Natural killer cell (primary cell): ENCODE measurements at regions not wholly inside any gene's neighbourhood (a gene's known extent, or its start where the extent isn't known, plus 50 kb on each side); places are given as distances from the start of the nearest gene placed in this dataset.

Experiments used
- ATAC-seq, 3 donors: fragments of 150-1000 bp in 2 of 3; fragments of 200-7000 bp in 1 of 3; cut with Tn5 transposase; 1 replicate in 1 of 3; 2 replicates in 2 of 3; pipeline ENCODE4 v1.10.0; 2021; ENCODE audit warnings: mild to moderate bottlenecking in 2 of 3, moderate library complexity in 2 of 3
- DNase-seq, 2 donors: peaks; one replicate each; pipeline versions ENCODE4 v3.0.0 to v3.0.0-alpha.2; 2013 to 2021; ENCODE audit warnings: mixed read lengths in 1 of 2
- H3K27ac ChIP-seq: one replicate; pipeline ENCODE4 v1.5.1; 2013; ENCODE audit warnings: mild to moderate bottlenecking, low read length
- H3K27me3 ChIP-seq: one replicate; pipeline ENCODE4 v1.6.1; 2013; ENCODE audit warnings: low read length; ENCODE audit not compliant: control insufficient read depth, insufficient read depth
- H3K36me3 ChIP-seq: one replicate; pipeline ENCODE4 v1.6.1; 2013; ENCODE audit warnings: low read length; ENCODE audit not compliant: control insufficient read depth, insufficient read depth
- H3K4me1 ChIP-seq: one replicate; pipeline ENCODE4 v1.6.1; 2013; ENCODE audit warnings: low read length; ENCODE audit not compliant: control insufficient read depth, insufficient read depth
- H3K4me3 ChIP-seq: one replicate; pipeline ENCODE4 v1.5.1; 2013; ENCODE audit warnings: low read length
- H3K9me3 ChIP-seq: one replicate; pipeline ENCODE4 v1.6.1; 2013; ENCODE audit warnings: low read length; ENCODE audit not compliant: control insufficient read depth, insufficient read depth
- H3K27ac Mint-ChIP-seq, 2 donors: one replicate each; pipeline ENCODE4 v1.8.0; 2022; ENCODE audit warnings: mild to moderate bottlenecking in 2 of 2, mixed read lengths in 2 of 2, moderate library complexity in 1 of 2
- H3K27me3 Mint-ChIP-seq, 2 donors: one replicate each; pipeline ENCODE4 v1.8.0; 2022; ENCODE audit warnings: low read depth in 2 of 2, mixed read lengths in 2 of 2
- H3K36me3 Mint-ChIP-seq: one replicate; pipeline ENCODE4 v1.8.0; 2022; ENCODE audit warnings: mixed read lengths
- H3K4me1 Mint-ChIP-seq, 2 donors: one replicate each; pipeline ENCODE4 v1.8.0; 2022; ENCODE audit warnings: mixed read lengths in 2 of 2
- H3K4me3 Mint-ChIP-seq: one replicate; pipeline ENCODE4 v1.8.0; 2022; ENCODE audit warnings: mild to moderate bottlenecking, moderate library complexity, mixed read lengths
- H3K9me3 Mint-ChIP-seq, 2 donors: one replicate each; pipeline ENCODE4 v1.8.0; 2022; ENCODE audit warnings: mixed read lengths in 2 of 2
- WGBS: methylation state at CpG from one replicate; pipeline ENCODE4 v1.1.7; 2013; ENCODE audit warnings: missing lambda C conversion rate; ENCODE audit not compliant: insufficient coverage; 5-methylcytosine and 5-hydroxymethylcytosine counted together
- intact Hi-C: fragments of 100-400 bp; cut with micrococcal nuclease; formaldehyde crosslinking; loops from one replicate; pipeline ENCODE4 v1.14.2; 2022
- TF ChIP-seq, protein P1 (sequence below): fragments of 200-600 bp; IDR thresholded peaks from one replicate; pipeline ENCODE4 v1.8.0; 2022; ENCODE audit warnings: antibody characterized with exemption

DNA sequence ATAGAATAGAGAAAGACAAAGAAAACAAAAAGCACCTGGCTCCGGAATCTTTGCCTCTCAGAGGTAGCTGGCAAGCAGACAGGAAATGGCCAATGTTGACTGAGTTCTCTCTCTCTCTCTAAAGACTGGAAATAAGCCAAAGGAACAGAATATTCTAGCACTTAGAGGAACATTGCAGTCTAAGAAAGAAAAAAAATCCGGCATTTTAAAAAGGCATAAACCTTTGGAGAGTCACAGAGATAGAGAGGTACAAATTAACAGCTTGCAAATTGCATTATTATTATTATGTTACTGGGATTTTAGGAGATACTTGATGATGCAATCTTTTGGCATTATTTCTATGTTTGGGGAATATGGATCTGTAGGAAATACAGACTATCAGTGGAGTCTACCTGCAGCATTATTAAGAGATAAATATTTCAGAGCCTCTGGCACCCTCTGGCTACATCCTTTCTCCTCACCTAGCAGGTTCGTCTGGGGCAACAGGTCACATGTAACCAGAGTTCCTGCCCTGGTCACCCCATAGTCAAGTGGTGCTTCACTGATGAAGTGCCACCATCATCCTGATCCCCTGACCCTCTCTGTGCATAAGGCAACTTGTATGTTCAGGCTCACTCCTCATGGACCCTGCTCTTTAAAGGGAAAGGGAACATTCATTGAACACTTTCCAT is 318.9 kb upstream of the ACVR2A start:
- Mint-ChIP-seq H3K4me1 (peaks cover 14 to 18% of the 10 kb centered on the region in 2 donors), H3K9me3 (no peaks in the 10 kb centered on the region), H3K27ac (no peak overlapping the region), H3K4me3 (no peak overlapping the region), H3K27me3 (peaks cover 0 to 2% of the 10 kb centered on the region in 2 donors), H3K36me3 (peaks cover 6% of the 10 kb centered on the region)
- no peak for ATAC-seq
- no peak overlapping the region for H3K4me3 ChIP-seq
- intact Hi-C loops, result no loop called here
- 25% methylated on average over 2 of the region's 3 CpGs for WGBS
- H3K27me3 ChIP-seq, result no peaks in the 10 kb centered on the region
- no peaks in the 10 kb centered on the region for H3K36me3 ChIP-seq
- TF ChIP-seq, protein P1, sequence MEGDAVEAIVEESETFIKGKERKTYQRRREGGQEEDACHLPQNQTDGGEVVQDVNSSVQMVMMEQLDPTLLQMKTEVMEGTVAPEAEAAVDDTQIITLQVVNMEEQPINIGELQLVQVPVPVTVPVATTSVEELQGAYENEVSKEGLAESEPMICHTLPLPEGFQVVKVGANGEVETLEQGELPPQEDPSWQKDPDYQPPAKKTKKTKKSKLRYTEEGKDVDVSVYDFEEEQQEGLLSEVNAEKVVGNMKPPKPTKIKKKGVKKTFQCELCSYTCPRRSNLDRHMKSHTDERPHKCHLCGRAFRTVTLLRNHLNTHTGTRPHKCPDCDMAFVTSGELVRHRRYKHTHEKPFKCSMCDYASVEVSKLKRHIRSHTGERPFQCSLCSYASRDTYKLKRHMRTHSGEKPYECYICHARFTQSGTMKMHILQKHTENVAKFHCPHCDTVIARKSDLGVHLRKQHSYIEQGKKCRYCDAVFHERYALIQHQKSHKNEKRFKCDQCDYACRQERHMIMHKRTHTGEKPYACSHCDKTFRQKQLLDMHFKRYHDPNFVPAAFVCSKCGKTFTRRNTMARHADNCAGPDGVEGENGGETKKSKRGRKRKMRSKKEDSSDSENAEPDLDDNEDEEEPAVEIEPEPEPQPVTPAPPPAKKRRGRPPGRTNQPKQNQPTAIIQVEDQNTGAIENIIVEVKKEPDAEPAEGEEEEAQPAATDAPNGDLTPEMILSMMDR, result no peak
- peak in 1 of 2 donors; percentile 15 for DNase-seq
- H3K27ac ChIP-seq, result no peak overlapping the region
- H3K9me3 ChIP-seq, result no peaks in the 10 kb centered on the region
- peaks cover 3% of the 10 kb centered on the region for H3K4me1 ChIP-seq

DNA sequence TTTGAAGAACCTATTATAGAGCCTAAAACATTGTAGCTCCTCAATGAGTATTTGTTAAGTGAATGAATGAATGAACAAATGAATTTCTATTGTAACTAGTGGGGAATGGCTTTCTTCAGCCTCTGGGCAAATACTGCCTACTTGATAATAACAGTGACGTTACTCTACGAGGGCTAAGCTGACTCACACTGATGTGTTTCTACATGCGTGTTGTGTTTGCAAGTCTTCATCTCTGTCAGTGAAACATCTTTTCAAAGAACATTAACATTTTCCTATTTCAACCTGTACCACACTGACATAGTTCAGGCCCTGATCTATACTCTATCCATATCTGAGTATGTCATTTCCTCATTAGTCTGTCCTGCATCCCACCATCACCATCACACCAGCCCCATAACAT is 319.9 kb upstream of the ACVR2A start:
- no peak for DNase-seq
- Mint-ChIP-seq H3K36me3 (peaks cover under 1% of the 10 kb centered on the region), H3K4me1 (peaks cover 20 to 25% of the 10 kb centered on the region in 2 donors), H3K27me3 (peaks cover 0 to 6% of the 10 kb centered on the region in 2 donors), H3K4me3 (no peak overlapping the region), H3K9me3 (no peaks in the 10 kb centered on the region), H3K27ac (no peak overlapping the region)
- Histone ChIP-seq H3K9me3 (no peaks in the 10 kb centered on the region), H3K27me3 (no peaks in the 10 kb centered on the region), H3K27ac (no peak overlapping the region), H3K4me3 (no peak overlapping the region), H3K36me3 (no peaks in the 10 kb centered on the region), H3K4me1 (peaks cover 3% of the 10 kb centered on the region)
- intact Hi-C loops, result no loop called here
- ATAC-seq, result no peak
- 77% methylated on average over 3 of the region's 3 CpGs for WGBS
- TF ChIP-seq, protein P1, result no peak

DNA sequence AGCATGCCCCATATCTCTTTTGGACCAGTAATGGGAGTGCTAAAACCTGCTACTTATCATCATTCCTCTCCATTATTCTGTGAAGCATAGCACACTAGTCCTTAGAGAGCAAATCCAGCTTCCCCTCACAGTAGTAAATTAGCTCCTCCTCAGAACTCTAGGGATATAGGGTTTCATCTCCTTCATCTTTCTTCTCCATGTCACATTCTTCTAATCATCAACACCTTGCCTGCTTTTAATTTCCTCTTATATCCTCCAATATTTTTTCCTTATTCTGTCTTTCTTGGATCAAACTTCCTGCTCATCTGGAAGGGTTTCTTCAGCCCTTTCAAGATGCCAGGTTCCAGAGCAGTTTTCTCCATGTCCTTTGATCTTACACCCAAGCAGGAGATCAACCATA is 321.4 kb upstream of the ACVR2A start:
- peaks cover 0 to 6% of the 10 kb centered on the region in 2 donors for H3K27me3 Mint-ChIP-seq
- ATAC-seq, result no peak
- no peaks in the 10 kb centered on the region for H3K9me3 Mint-ChIP-seq
- H3K36me3 ChIP-seq, result no peaks in the 10 kb centered on the region
- TF ChIP-seq, protein P1, result no peak
- intact Hi-C loops, result no loop called here
- no peak overlapping the region for H3K27ac Mint-ChIP-seq
- H3K4me3 Mint-ChIP-seq, result no peak overlapping the region
- H3K4me3 ChIP-seq, result no peak overlapping the region
- peaks cover 20 to 25% of the 10 kb centered on the region in 2 donors for H3K4me1 Mint-ChIP-seq
- no peaks in the 10 kb centered on the region for H3K36me3 Mint-ChIP-seq
- peaks cover 3% of the 10 kb centered on the region for H3K4me1 ChIP-seq
- no peaks in the 10 kb centered on the region for H3K9me3 ChIP-seq
- H3K27me3 ChIP-seq, result no peaks in the 10 kb centered on the region
- no peak for DNase-seq
- H3K27ac ChIP-seq, result no peak overlapping the region

DNA sequence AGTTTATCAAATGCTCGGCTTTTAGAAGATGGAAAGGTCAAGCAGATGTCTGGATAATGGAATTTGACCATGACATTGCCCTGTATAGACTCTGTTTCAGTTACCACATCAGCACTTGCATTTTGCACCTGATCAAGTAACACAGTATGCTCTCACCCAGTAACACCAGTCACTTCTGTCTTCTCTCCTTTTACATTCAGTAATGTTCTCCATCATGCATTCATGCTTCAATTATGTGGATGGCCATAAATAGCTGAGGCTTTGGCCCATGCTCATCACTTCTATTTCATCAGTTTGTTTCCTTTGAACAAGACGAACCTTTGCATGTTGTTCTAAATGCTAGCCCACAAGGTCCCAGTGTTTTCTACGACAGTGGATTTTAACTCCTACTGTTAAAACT is 322.9 kb upstream of the ACVR2A start:
- Mint-ChIP-seq H3K4me3 (no peak overlapping the region), H3K9me3 (no peaks in the 10 kb centered on the region), H3K27me3 (peaks cover 0 to 6% of the 10 kb centered on the region in 2 donors), H3K4me1 (peaks cover 20 to 25% of the 10 kb centered on the region in 2 donors), H3K36me3 (no peaks in the 10 kb centered on the region), H3K27ac (no peak overlapping the region)
- Histone ChIP-seq H3K4me1 (peaks cover 3% of the 10 kb centered on the region), H3K36me3 (no peaks in the 10 kb centered on the region), H3K27me3 (no peaks in the 10 kb centered on the region), H3K9me3 (no peaks in the 10 kb centered on the region), H3K4me3 (no peak overlapping the region), H3K27ac (no peak overlapping the region)
- WGBS, result 88% methylated on average over 2 of the region's 3 CpGs
- TF ChIP-seq, protein P1, result no peak
- intact Hi-C loops, result no loop called here
- DNase-seq (no peak), ATAC-seq (no peak)
